Fibroblast of lung (primary cell): ENCODE measurements at regions not wholly inside any gene's neighbourhood (a gene's known extent, or its start where the extent isn't known, plus 50 kb on each side); places are given as distances from the start of the nearest gene placed in this dataset.

Source experiments
- DNase-seq, 2 donors: peaks; one replicate each; pipeline versions ENCODE4 v3.0.0 to v3.0.0-alpha.2; 2010; ENCODE audit warnings: low read depth in 2 of 2
- H2AFZ ChIP-seq: 2 replicates; pipeline ENCODE4 v1.5.1; 2012; ENCODE audit warnings: low read length, control low read depth, inconsistent platforms
- H3K27ac ChIP-seq: 2 replicates; pipeline ENCODE4 v1.5.1; 2011; ENCODE audit warnings: low read length, control low read depth; ENCODE audit not compliant: insufficient read depth
- H3K27me3 ChIP-seq: 2 replicates; pipeline ENCODE4 v1.5.1; 2011; ENCODE audit warnings: mild to moderate bottlenecking, low read length; ENCODE audit not compliant: control insufficient read depth, insufficient read depth
- H3K36me3 ChIP-seq: 2 replicates; pipeline ENCODE4 v1.5.1; 2011; ENCODE audit warnings: low read length; ENCODE audit not compliant: control insufficient read depth, insufficient read depth
- H3K4me1 ChIP-seq: 2 replicates; pipeline ENCODE4 v1.5.1; 2011; ENCODE audit warnings: low read length; ENCODE audit not compliant: control insufficient read depth, insufficient read depth; ENCODE audit errors: extremely low read depth
- H3K4me2 ChIP-seq: 2 replicates; pipeline ENCODE4 v1.5.1; 2011; ENCODE audit warnings: low read length, control low read depth; ENCODE audit not compliant: insufficient read depth; ENCODE audit errors: extremely low read depth
- H3K4me3 ChIP-seq, 4 experiments: fragments of 200-600 bp in 1 of 4; sonication (generic) in 1 of 4; replicated peaks in 1 of 4; 2 replicates each; pipeline ENCODE4 v1.5.1; 2011 to 2016; ENCODE audit warnings: low read length in 4 of 4, low read depth in 3 of 4, mild to moderate bottlenecking in 3 of 4, control low read depth in 2 of 4, inconsistent platforms in 1 of 4, mixed read lengths in 1 of 4; ENCODE audit not compliant: insufficient read depth in 1 of 4; ENCODE audit errors: control extremely low read depth in 1 of 4
- H3K79me2 ChIP-seq: 2 replicates; pipeline ENCODE4 v1.5.1; 2012; ENCODE audit warnings: mild to moderate bottlenecking, low read length, inconsistent platforms; ENCODE audit not compliant: control insufficient read depth, insufficient read depth
- H3K9ac ChIP-seq: 2 replicates; pipeline ENCODE4 v1.5.1; 2011; ENCODE audit warnings: mild to moderate bottlenecking, low read length, control low read depth; ENCODE audit not compliant: insufficient read depth
- H3K9me3 ChIP-seq: 2 replicates; pipeline ENCODE4 v1.5.1; 2012; ENCODE audit warnings: low read depth, low read length; ENCODE audit not compliant: control insufficient read depth, insufficient read depth
- H4K20me1 ChIP-seq: 2 replicates; pipeline ENCODE4 v1.5.1; 2011; ENCODE audit warnings: low read length; ENCODE audit not compliant: control insufficient read depth, insufficient read depth; ENCODE audit errors: extremely low read depth
- EZH2 ChIP-seq: IDR thresholded peaks from 2 replicates; pipeline ENCODE4 v1.5.1; 2012; ENCODE audit warnings: low read length, control low read depth, mild to moderate bottlenecking; ENCODE audit errors: missing control alignments
- TF ChIP-seq, protein P1 (sequence below), 2 donors: IDR thresholded peaks in 1 of 2; conservative IDR thresholded peaks in 1 of 2; 1 replicate in 1 of 2; 2 replicates in 1 of 2; pipeline ENCODE4 v1.5.1; 2011 to 2012; ENCODE audit warnings: low read length in 2 of 2, control low read depth in 1 of 2, inconsistent platforms in 1 of 2, low read depth in 1 of 2, mild to moderate bottlenecking in 1 of 2

DNA sequence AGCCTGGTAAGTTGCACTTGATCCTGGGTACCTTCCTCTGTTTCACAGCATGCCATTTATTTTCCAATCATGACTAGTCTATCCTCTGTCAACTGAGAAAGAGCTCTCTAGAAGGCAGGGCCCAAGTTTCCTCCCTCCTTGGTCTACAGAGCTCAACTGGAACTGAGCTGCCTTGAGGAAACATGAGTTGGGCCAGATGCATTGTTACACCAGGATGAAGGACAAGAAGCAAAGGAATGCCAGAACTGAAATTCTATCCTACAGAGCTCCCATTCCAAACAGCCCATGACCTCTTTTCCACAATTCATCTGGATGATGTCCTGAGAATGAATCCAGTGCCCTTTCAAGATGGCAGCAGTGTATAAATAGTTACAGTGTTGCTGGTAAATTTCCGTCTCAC lies 66.7 kb upstream of the E2F3 start:
- no peaks in the 10 kb centered on the region for H3K4me1 ChIP-seq
- no peaks in the 10 kb centered on the region for H3K9me3 ChIP-seq
- no peak overlapping the region for H3K4me2 ChIP-seq
- H3K27me3 ChIP-seq, result peaks cover 3% of the 10 kb centered on the region
- H3K9ac ChIP-seq, result no peak overlapping the region
- no peak for DNase-seq
- TF ChIP-seq, protein P1, sequence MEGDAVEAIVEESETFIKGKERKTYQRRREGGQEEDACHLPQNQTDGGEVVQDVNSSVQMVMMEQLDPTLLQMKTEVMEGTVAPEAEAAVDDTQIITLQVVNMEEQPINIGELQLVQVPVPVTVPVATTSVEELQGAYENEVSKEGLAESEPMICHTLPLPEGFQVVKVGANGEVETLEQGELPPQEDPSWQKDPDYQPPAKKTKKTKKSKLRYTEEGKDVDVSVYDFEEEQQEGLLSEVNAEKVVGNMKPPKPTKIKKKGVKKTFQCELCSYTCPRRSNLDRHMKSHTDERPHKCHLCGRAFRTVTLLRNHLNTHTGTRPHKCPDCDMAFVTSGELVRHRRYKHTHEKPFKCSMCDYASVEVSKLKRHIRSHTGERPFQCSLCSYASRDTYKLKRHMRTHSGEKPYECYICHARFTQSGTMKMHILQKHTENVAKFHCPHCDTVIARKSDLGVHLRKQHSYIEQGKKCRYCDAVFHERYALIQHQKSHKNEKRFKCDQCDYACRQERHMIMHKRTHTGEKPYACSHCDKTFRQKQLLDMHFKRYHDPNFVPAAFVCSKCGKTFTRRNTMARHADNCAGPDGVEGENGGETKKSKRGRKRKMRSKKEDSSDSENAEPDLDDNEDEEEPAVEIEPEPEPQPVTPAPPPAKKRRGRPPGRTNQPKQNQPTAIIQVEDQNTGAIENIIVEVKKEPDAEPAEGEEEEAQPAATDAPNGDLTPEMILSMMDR (conservative IDR thresholded peaks at IDR 0.05 in 1 of 2, IDR thresholded peaks at IDR 0.05 in 1 of 2; ENCODE audit: low read depth in 1 of 2, low read length in 2 of 2), result no peak
- no peak for TF ChIP-seq EZH2
- no peaks in the 10 kb centered on the region for H3K79me2 ChIP-seq
- H4K20me1 ChIP-seq, result no peaks in the 10 kb centered on the region
- H2AFZ ChIP-seq, result no peak overlapping the region
- no peak overlapping the region for H3K27ac ChIP-seq
- no peak overlapping the region for H3K4me3 ChIP-seq
- no peaks in the 10 kb centered on the region for H3K36me3 ChIP-seq

GRCh38 chr6:20335872-20336271 lies 65.8 kb upstream of the E2F3 start:
- Histone ChIP-seq H3K27me3 (peaks cover 3% of the 10 kb centered on the region), H3K9me3 (no peaks in the 10 kb centered on the region), H3K9ac (no peak overlapping the region), H3K27ac (no peak overlapping the region), H3K36me3 (no peaks in the 10 kb centered on the region), H3K4me2 (no peak overlapping the region), H3K4me1 (no peaks in the 10 kb centered on the region), H2AFZ (no peak overlapping the region), H3K79me2 (no peaks in the 10 kb centered on the region), H3K4me3 (no peak overlapping the region), H4K20me1 (no peaks in the 10 kb centered on the region)
- DNase-seq, result no peak
- TF ChIP-seq, protein P1 (conservative IDR thresholded peaks at IDR 0.05 in 1 of 2, IDR thresholded peaks at IDR 0.05 in 1 of 2; ENCODE audit: low read depth in 1 of 2, low read length in 2 of 2), result no peak
- TF ChIP-seq EZH2, result no peak

DNA sequence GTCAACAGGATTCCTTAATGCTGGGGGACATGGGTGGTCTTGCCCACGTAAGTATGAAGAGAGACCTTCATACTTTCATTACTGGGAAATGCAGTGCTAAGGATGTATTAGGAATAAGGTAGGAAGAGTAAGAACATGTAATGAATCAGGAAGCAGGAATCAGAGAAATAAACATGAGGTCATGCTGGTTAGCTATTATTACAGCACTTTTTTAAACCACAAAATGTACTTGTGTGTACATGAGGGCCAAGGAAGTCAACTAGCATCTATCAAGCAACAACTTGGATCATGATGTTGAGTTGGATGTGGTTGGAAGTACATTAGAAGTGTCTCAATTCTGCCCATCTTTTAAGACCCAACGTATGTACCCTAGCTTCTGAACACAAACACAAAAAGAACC lies 63.5 kb upstream of the E2F3 start:
- DNase-seq, result peak in 1 of 2 donors; percentile 3

More for the DNA sequence above, 63.5 kb upstream of the E2F3 start:
- Histone ChIP-seq H3K27ac (no peak overlapping the region), H2AFZ (no peak overlapping the region), H3K4me2 (no peak overlapping the region), H3K27me3 (peaks cover 3% of the 10 kb centered on the region), H3K79me2 (no peaks in the 10 kb centered on the region), H3K9ac (no peak overlapping the region), H3K4me1 (no peaks in the 10 kb centered on the region), H3K9me3 (no peaks in the 10 kb centered on the region), H4K20me1 (no peaks in the 10 kb centered on the region), H3K36me3 (no peaks in the 10 kb centered on the region), H3K4me3 (no peak overlapping the region)
- TF ChIP-seq EZH2, result no peak
- TF ChIP-seq, protein P1 (conservative IDR thresholded peaks at IDR 0.05 in 1 of 2, IDR thresholded peaks at IDR 0.05 in 1 of 2; ENCODE audit: low read depth in 1 of 2, low read length in 2 of 2), result no peak
